8988T (cell line): ENCODE measurements at regions not wholly inside any gene's neighbourhood (a gene's known extent, or its start where the extent isn't known, plus 50 kb on each side); places are given as distances from the start of the nearest gene placed in this dataset.
"Not testable (repeated sequence)": the region's sequence is repeated elsewhere in the genome, so short reads cannot be mapped to it uniquely, and the experiment has no call there.

ENCODE experiments used
- DNase-seq: peaks from one replicate; pipeline ENCODE4 v3.0.0; 2011

- DNase-seq: no peak
These were observed 217.4 kb upstream of the KCNK2 start for GRCh38 chr1:214864896-214865688.

DNA sequence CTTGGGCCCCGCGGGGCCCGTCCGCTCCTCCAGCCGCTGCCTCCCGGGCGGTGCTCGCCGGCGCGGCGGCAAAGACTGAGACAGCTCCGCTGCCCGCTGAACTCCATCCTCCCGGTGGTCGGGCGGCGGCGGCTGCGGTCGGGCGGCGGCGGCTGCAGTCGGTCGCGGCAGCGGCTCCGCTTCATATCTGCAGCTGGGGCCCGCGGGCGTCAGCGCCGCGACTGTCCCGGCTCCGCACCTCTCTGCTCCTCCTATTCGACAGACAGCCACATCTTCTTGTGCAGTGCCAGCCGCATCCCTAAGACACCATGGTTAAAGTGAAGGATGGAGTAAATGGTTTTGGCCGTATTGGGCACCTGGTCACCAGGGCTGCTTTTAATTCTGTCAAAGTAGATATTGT is 212.1 kb upstream of the KCNK2 start:
- DNase-seq: not testable (repeated sequence)

- DNase-seq: no peak
These were observed 201.6 kb upstream of the KCNK2 start for GRCh38 chr1:214880956-214881355.

DNA sequence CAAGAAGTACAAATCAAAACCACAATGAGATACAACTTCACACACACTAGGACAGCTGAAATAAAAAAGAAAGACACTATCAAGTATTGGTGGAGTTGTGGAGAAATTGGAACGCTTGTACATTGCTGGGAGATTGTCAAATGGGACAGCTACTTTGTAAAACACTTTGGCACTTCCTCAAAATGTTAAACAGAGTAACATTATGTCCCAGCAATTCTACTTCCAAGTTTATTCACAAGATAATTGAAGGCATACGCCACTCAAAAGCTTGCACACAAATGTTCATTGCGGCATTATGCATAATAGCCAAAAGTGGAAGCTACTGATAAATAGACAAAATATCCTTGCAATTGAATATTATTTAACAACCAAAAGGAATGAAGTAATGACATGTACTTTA is 199.9 kb upstream of the KCNK2 start:
- no peak for DNase-seq

GRCh38 chr1:214895011-214895600 is 187.4 kb upstream of the KCNK2 start:
- DNase-seq: no peak

- no peak for DNase-seq
These were observed 185.6 kb upstream of the KCNK2 start for GRCh38 chr1:214896921-214897320.

- DNase-seq: no peak
These were observed 185.0 kb upstream of the KCNK2 start for GRCh38 chr1:214897581-214897980.

- no peak for DNase-seq
These were observed 184.4 kb upstream of the KCNK2 start for GRCh38 chr1:214898161-214898560.

DNA sequence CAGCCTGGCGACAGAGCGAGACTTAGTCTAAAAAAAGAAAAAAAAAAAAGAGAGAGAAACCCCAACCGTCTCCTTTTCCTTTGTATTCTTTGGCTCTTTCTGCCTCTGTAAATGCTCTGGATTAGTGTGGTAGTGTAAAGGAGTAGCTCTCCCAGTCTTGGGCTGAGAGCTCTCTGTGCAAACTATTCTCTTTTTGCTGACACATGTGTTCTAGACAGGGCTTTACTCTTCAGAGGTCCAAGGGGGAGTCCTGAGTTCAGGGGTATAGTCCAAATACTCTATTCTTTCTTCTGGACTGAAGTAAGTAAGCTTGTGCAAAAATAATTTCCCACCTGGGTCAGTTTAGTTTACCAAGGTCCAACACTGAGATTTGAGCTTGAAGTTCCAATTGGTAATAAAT is 183.8 kb upstream of the KCNK2 start:
- DNase-seq: no peak

DNA sequence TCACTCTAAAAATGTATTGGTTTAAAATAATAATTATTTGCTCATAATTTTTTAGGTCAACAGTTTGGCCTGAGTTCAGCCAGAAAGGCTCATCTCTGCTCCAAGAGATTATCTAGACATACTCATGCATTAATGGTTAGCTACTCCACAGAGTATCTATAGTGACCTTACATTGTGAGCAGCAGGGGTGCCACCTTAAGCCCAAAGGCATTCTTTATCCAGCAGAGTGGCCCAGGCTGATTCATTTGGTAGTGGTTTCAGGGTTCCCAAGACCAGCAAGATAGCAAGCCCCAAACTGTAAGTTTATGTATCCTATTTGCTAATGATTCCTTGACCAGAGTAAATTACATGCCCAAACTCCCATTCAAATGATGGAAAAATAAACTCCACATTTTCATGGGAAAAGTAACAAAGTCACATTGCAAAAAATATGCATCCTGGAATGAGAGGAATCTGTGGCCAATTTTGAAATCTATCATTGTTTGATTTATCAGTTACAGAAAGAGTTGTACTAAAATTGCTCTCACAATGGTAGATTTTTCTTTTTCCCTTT is 182.6 kb upstream of the KCNK2 start:
- DNase-seq: no peak

GRCh38 chr1:214900590-214900989 is 181.9 kb upstream of the KCNK2 start:
- DNase-seq: no peak

DNA sequence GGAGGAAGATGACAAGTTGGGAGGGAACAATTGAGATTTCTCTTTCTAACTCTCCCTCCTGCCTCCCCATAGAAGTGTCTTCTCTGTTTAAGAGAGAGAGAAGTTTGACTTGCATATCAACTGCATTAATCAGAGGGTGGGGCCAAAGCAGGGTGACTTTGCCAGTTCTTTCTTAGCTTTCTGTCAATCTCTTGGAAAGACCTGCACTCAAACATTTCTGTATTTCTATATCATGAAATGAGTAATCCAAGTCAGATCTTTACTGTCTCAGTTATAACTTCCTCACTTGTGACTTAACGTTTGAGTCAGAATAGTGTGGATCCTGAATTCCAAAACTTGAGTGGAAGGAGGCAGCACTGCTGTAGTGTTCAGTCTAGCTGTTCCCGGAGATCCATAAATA is 180.8 kb upstream of the KCNK2 start:
- DNase-seq: no peak

GRCh38 chr1:214902636-214903320 is 179.8 kb upstream of the KCNK2 start:
- DNase-seq: no peak

GRCh38 chr1:214912127-214912526 is 170.4 kb upstream of the KCNK2 start:
- no peak for DNase-seq

DNA sequence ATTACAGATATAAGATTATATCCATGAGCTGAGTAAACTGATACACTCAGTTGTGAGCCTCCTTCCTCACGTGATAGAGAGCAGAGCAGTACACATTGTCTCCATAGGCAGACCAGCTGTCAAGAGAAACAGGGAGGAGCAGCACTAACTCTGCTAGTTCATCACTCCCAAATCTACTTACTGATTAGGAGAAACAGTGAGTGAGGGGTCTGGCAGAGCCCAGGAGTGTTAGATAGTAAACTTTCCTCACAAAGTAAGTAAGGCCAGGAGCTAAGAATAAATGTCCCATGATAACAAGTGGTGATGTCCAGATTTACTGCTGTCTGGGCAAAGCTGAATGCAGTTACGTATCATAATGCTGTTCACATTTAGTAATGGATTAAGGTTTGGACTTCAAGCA is 168.6 kb upstream of the KCNK2 start:
- no peak for DNase-seq

GRCh38 chr1:214917081-214917635 is 165.4 kb upstream of the KCNK2 start:
- DNase-seq: no peak

DNA sequence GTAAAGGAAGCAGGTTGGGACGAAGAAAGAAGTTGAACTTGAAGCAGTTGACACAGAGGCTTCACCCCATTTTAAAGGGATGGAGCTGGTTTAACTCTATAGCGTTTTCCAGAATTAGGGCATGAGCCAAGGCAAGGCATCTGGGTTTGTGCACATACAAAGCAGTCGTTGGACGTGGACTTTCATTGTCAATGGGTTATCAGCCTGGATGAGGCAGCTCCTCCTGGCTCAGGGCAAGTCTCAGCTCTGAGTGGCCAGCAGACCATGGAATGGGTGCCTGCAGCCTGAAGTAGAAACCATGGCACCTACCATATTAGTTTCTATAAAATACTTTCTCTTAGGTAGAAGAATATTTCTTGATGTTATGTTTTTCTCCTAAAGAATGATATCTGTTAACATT is 163.8 kb upstream of the KCNK2 start:
- DNase-seq: no peak

DNA sequence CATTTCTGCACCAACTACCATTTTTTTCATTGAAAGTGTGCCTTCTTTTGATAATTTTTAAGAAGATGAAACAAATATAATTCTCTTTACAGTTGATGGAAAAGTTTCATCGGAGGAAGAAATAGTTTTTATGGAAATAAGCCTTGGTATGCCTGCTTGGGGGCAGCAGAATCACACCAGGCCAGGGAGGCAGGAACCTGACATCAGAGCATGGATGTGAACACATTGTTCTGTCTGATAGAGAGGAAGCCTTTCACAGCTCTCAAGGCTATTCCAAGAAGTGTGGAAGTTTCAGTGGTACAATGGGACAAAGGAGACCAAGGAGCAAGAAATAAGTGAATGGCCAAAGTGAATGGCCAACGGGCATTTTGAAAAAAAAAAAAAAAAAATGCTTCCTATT is 162.2 kb upstream of the KCNK2 start:
- no peak for DNase-seq

GRCh38 chr1:214923278-214923915 is 159.1 kb upstream of the KCNK2 start:
- no peak for DNase-seq

- no peak for DNase-seq
These were observed 154.7 kb upstream of the KCNK2 start for GRCh38 chr1:214927796-214928195.

GRCh38 chr1:214928574-214928973 is 154.0 kb upstream of the KCNK2 start:
- no peak for DNase-seq

DNA sequence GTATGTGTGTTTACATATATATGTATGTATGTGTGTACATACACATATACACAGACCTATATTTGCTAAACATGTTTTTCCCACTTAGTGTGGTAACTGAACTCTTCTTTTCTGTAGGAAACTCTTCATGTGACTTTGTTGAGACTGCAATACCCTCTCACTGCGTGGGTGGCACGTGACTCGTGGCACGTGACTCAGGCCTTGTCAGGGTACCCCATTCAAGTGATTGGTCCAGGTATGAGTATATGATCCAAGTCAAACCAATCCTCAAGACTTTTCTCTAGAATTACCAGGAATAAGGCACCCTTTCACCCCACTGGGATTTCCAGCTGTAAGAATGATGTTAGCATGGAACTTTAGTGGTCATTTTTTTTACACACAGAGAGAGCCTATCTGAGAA is 149.2 kb upstream of the KCNK2 start:
- no peak for DNase-seq

- no peak for DNase-seq
These were observed 148.5 kb upstream of the KCNK2 start for GRCh38 chr1:214934045-214934444.
